Suppressor macrophage treated with lipopolysaccharide for 4 hours (primary cell): ENCODE measurements at regions not wholly inside any gene's neighbourhood (a gene's known extent, or its start where the extent isn't known, plus 50 kb on each side); places are given as distances from the start of the nearest gene placed in this dataset.

Source experiments
- DNase-seq: peaks from one replicate; pipeline ENCODE4 v3.0.0-alpha.2; 2020

- no peak for DNase-seq
Observed at GRCh38 chr2:139241286-139241685, 461.1 kb upstream of the NXPH2 start.

- DNase-seq = no peak
Observed at GRCh38 chr2:139237023-139237422, 456.8 kb upstream of the NXPH2 start.

DNA sequence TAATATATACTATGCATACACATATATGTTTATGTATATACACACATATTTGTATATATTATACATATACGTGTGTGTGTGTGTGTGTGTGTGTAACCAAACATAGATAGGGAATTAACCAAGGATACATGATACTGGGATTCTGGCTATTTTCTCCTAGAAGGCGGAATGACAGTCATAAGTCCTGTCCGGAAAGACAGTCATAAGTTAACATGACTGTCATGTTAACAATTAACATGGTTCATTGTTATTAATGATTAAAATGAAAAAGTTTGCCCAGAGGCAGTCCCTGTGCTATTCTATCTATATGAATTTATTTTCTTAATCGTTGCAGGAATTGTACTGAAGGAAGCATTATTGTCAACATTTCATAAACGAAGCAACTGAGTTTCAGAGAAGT lies 450.7 kb upstream of the NXPH2 start:
- no peak for DNase-seq

GRCh38 chr2:139228276-139228675 lies 448.1 kb upstream of the NXPH2 start:
- no peak for DNase-seq

DNA sequence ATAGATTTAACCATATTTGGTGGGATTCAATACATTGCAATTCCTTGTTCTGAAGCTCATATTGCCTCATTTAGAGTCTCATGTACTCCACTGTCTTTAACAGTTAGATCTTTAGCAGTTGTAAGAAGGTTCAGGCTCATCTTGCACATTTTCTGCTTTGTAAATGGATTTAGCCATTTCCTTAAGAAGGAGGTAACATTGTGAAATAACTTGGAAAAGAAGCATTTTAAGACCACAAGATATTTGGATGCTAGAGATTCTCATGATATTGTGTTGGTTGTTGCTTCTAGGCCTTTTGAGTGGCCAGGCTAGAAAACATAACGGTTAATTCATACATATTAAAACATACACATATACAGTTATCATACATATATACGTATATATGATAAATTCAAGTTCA lies 445.8 kb upstream of the NXPH2 start:
- no peak for DNase-seq

GRCh38 chr2:139218181-139218580 lies 438.0 kb upstream of the NXPH2 start:
- no peak for DNase-seq

- DNase-seq = no peak
Observed at GRCh38 chr2:139217641-139218040, 437.5 kb upstream of the NXPH2 start.

DNA sequence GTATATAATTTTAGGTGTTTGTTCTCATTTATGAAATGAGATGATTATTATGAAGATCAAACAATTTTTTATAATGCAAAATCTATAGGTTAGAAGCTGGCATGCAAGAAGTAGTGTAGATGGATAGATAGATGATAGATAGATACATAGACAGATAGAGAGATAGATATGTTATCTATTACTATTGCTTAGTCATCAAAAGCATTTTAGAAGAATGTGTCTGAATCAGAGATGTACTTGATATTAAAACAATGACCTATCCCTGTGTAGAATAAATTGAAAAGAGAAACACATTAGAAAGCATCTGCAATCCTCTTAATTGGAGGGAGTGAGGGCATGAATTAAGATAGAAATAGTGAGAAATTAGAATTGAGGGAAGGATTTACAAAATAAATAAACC lies 436.2 kb upstream of the NXPH2 start:
- DNase-seq = no peak

DNA sequence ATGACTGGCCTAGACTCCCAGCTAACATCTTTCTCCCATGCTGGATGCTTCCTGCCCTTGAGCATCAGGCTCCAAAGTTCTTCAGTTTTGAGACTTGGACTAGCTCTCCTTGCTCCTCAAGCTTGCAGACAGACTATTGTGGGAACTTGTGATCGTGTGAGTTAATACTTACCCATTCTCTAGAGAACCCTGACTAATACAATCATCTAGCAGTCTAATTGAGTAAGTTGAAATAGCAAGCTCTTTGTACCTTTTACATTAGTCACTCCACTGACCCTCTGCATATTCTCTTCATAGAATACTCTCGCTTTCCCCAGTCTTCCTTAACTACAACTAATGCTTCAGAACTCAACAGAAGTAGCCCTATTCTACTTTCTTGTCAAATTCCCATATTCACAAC lies 434.6 kb upstream of the NXPH2 start:
- DNase-seq = no peak

GRCh38 chr2:139209586-139209985 lies 429.4 kb upstream of the NXPH2 start:
- no peak for DNase-seq

GRCh38 chr2:139201516-139201915 lies 421.3 kb upstream of the NXPH2 start:
- DNase-seq = no peak

DNA sequence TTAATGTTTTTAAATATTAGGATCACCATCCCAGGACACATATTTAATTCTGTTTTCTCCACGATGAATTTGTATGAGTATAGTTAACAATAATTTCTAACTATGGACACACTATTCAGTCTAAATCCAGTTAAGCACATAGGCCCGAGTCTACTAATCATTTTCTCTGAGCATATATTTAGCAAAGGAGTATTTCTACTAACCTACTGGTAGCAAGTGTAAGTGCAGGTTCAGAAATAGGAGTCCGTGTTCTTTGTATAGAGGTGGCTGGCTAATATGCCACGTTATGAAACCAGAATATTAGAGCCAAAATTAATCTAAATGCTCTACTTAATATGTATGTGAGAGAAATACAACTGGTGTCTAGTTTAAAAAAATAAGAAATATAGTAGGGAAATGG lies 416.6 kb upstream of the NXPH2 start:
- no peak for DNase-seq

DNA sequence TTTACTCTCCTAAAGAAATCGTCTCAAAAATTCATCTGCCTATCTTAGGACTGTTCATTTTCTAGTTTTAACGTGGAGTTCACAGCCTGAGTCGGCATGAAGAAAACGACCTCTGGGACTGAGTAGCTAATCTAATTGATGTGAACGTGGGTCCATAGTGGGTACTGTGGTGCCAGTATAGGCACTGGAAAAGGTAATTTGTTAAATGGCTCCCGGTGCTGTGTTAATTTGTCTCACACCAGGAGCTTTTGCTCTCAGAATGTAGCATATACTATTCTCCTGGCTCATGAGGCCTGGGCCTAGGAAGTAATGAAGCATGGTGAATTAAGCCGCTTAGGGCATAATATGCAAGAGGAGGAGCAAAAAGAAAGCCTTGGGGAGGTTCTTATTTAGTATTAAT lies 414.4 kb upstream of the NXPH2 start:
- DNase-seq = no peak

DNA sequence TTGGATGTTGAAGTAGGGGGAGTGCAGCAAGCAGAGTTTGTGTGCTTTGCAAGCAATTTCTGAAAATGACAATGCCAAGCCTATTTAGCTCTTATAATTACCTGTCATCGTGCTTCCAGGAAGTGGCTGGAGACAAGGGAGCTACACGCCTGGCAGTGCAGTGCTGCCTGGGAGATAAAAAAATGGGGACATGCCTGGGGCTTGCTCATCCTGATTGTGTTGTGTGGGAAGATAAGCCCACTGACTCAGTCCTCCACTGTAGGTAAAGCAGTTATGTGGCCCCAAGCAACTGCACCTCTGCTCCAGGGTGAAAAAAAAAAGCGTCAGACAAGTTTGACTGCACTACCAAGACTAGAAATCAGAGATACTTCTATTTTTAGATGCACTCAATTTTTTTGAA lies 396.9 kb upstream of the NXPH2 start:
- no peak for DNase-seq

GRCh38 chr2:139175510-139175909 lies 395.3 kb upstream of the NXPH2 start:
- DNase-seq = no peak

DNA sequence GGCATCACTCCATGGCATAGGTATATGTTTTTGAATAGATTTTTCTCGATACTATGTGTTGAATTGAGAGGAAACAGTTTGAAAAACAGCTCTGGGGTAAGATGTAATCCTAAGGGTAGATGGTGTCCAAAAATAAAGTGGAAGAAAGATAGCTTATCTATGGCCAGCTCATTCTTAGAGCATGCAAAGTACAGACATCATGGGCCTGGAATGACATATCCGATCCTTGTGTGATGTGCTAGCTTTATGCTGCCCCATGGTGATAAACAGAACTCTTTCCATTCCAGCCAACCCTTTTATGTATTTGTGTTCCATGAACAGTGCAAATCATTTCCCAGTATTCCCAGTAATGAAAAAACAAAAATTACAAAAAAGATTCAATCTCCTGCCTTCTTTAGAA lies 390.2 kb upstream of the NXPH2 start:
- no peak for DNase-seq

DNA sequence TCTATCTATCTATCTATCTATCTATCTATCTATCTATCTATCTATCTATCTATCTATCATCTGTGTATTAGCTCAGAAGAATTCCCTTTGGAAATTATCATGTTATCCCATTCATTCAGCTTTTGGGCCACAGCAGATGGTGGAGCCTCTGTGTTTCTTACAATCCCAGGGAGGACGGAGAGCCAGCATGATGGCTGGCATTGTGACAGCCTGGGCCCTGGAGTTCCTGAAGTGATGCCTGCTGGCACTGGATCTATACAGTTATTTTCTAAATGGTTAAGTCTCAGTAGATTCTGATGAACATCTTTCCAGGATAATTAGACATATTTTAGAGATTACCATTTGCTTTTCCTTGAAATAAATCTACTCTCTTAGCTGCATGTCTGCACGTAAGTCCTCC lies 385.4 kb upstream of the NXPH2 start:
- DNase-seq = no peak

DNA sequence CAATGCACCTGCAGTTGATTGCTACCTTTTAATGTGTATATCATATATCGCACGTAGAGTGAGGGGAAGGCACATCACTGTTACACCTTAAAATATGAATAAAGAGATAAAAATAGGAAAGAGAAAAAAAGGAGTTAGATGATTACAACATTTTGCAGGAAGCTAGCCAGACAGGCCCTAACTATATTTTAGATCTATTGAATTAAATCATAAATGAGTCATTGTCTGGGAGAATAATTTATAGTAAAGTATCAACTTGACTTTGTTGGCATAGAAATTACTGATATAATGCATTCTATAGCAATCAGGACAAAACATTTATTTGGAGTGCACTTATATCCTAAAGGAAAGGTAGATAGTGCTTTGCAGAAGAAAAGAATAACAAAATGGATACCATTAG lies 384.9 kb upstream of the NXPH2 start:
- DNase-seq = no peak

- DNase-seq = no peak
Observed at GRCh38 chr2:139162957-139163356, 382.8 kb upstream of the NXPH2 start.

GRCh38 chr2:139162456-139162855 lies 382.3 kb upstream of the NXPH2 start:
- DNase-seq = no peak

DNA sequence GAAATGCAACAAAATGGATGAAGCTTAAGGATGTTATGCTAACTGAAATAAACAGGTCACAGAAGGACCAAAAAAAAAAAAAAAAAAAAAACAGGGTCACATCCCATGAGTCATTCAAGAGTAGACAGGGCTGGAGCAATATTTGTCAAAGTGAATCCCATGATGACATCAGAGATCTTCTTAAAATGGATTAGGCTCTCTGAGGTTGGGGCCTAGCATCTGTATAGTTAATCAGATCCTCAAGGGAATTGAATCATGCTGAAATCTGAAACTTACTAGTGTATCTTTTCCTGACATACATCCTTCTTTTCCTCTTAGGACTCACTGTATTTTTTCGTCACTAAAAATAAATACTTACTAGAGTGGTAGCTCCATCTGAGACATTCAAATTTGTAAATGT lies 380.6 kb upstream of the NXPH2 start:
- DNase-seq = no peak

- DNase-seq = no peak
Observed at GRCh38 chr2:139159177-139159576, 379.0 kb upstream of the NXPH2 start.

- DNase-seq = no peak
Observed at GRCh38 chr2:139156730-139157129, 376.5 kb upstream of the NXPH2 start.

- no peak for DNase-seq
Observed at GRCh38 chr2:139155991-139156390, 375.8 kb upstream of the NXPH2 start.

DNA sequence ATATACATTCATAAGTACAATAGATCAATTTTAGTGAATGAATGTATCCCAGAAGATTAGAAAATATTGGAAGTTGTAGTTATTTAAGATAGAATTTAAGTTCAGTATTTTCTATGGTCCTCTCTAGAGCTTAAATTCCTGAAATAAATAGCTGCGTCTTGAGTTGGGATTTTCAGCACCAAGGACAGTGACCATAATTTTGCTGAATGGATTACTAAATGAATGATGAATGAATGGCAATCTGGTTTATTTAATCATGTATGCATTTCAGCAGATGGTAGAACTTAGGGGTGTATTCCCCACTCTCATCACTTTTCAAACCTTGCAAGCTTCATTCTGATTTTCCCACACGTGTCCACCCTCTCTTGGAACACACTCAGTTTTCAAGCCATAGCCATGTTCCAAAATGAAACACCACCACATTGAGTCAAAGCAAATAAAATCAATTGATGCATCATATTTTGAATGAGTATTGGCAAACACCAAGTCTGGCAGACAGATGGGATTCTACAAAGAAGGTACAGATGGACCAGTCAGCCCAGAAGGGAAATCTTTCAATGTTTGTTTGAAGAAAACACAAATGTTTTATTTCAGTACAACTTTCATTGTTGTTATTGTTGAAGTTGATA lies 362.2 kb upstream of the NXPH2 start:
- DNase-seq = no peak

GRCh38 chr2:139124271-139124670 lies 344.1 kb upstream of the NXPH2 start:
- no peak for DNase-seq
